ENCODE measurements at regions not wholly inside any gene's neighbourhood (a gene's known extent, or its start where the extent isn't known, plus 50 kb on each side); places are given as distances from the start of the nearest gene placed in this dataset.
"Not testable (repeated sequence)": the region's sequence is repeated elsewhere in the genome, so short reads cannot be mapped to it uniquely, and the experiment has no call there.

DNA sequence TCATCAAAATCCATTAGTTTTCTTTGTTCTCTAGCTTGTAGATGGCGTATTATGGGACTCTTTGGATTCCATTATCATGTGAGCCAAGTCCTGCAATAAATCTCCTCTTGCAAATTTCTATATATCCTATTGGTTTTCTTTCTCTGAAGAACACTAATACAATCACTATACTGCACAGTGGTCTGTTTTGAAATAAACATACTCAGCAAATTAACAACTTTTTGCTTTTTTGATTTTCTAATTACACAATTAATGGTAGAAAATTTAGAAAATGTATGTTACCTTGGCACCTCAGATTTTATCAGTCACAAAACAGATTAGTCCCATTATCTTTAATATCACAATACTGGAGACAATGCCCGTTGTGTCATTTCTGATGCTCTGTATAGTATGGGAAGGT, 513.2 kb upstream of the MIS18BP1 start:
- Histone ChIP-seq H3K27me3 (ENCODE audit: insufficient read depth, poor library complexity, severe bottlenecking) (no peaks in the 10 kb centered on the region), H3K27ac (ENCODE audit: poor library complexity, severe bottlenecking) (no peak overlapping the region), H3K4me1 (ENCODE audit: insufficient read depth, poor library complexity, severe bottlenecking) (no peaks in the 10 kb centered on the region), H3K4me3 (ENCODE audit: severe bottlenecking) (no peak overlapping the region), H3K9me3 (ENCODE audit: severe bottlenecking) (no peaks in the 10 kb centered on the region), H3K36me3 (ENCODE audit: low read depth) (no peaks in the 10 kb centered on the region)
- DNase-seq (ENCODE audit: low spot score) (no peak), ATAC-seq (ENCODE audit: low read depth) (no peak)
- TF ChIP-seq CTCF (IDR thresholded peaks at IDR 0.05; ENCODE audit: poor library complexity, severe bottlenecking): no peak

DNA sequence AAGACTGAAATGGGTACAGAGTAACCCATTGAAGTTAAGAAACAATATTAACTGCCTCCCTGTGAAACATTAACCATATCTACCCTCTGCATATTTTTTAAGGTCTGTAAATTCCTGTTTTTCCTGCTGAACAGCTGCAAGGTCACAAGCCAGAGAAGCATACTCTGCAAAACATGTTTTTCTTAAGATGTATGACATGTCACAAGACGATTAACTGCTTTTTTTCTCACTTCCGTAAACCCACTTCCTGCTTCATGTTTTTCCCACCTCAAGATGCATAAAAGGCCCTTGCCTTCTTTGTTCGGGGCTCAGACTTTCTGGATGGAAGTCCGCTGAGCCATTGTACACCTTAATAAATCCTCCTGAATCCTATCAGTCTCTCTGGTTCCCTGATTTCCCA, 504.7 kb upstream of the MIS18BP1 start:
- TF ChIP-seq CTCF (IDR thresholded peaks at IDR 0.05; ENCODE audit: poor library complexity, severe bottlenecking): no peak
- H3K4me3 ChIP-seq (ENCODE audit: severe bottlenecking): no peak overlapping the region
- DNase-seq (ENCODE audit: low spot score): no peak

GRCh38 chr14:45756412-45756811, 503.4 kb upstream of the MIS18BP1 start:
- H3K27me3 ChIP-seq (ENCODE audit: insufficient read depth, poor library complexity, severe bottlenecking); ATAC-seq (ENCODE audit: low read depth); H3K9me3 ChIP-seq (ENCODE audit: severe bottlenecking); H3K36me3 ChIP-seq (ENCODE audit: low read depth); H3K4me3 ChIP-seq (ENCODE audit: severe bottlenecking); H3K27ac ChIP-seq (ENCODE audit: poor library complexity, severe bottlenecking); DNase-seq (ENCODE audit: low spot score); H3K4me1 ChIP-seq (ENCODE audit: insufficient read depth, poor library complexity, severe bottlenecking): not testable (repeated sequence)

More for the DNA sequence above, 504.7 kb upstream of the MIS18BP1 start:
- no peaks in the 10 kb centered on the region for H3K36me3 ChIP-seq (ENCODE audit: low read depth)
- no peak for ATAC-seq (ENCODE audit: low read depth)
- H3K4me1 ChIP-seq (ENCODE audit: insufficient read depth, poor library complexity, severe bottlenecking): no peaks in the 10 kb centered on the region
- peaks cover 3% of the 10 kb centered on the region for H3K27me3 ChIP-seq (ENCODE audit: insufficient read depth, poor library complexity, severe bottlenecking)
- no peak overlapping the region for H3K27ac ChIP-seq (ENCODE audit: poor library complexity, severe bottlenecking)
- no peaks in the 10 kb centered on the region for H3K9me3 ChIP-seq (ENCODE audit: severe bottlenecking)

- no peak for TF ChIP-seq CTCF (IDR thresholded peaks at IDR 0.05; ENCODE audit: poor library complexity, severe bottlenecking)
- no peaks in the 10 kb centered on the region for H3K4me1 ChIP-seq (ENCODE audit: insufficient read depth, poor library complexity, severe bottlenecking)
- no peaks in the 10 kb centered on the region for H3K27me3 ChIP-seq (ENCODE audit: insufficient read depth, poor library complexity, severe bottlenecking)
- ATAC-seq (ENCODE audit: low read depth): no peak
- H3K36me3 ChIP-seq (ENCODE audit: low read depth): no peaks in the 10 kb centered on the region
- DNase-seq (ENCODE audit: low spot score): no peak
- no peak overlapping the region for H3K27ac ChIP-seq (ENCODE audit: poor library complexity, severe bottlenecking)
- no peaks in the 10 kb centered on the region for H3K9me3 ChIP-seq (ENCODE audit: severe bottlenecking)
- H3K4me3 ChIP-seq (ENCODE audit: severe bottlenecking): no peak overlapping the region
These were observed 490.9 kb upstream of the MIS18BP1 start for GRCh38 chr14:45743884-45744283.

DNA sequence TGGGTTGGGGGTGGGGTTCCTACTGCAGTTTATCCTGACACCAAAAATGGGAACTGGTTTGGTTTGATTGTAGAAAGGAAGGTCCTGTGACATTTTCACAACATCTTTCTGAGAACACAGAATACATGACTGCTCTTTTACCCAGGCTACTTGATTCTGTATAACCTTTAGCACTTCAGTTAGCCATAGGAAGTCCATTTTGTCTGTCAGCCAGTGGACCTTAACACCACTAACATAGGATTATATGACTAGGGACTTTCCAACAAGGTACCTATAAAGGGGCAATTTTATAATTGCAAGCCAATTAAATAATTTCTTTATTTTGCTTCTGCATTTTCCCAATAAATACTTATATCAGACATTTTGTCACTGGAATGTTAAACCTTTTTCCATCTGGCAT, 489.2 kb upstream of the MIS18BP1 start:
- DNase-seq (ENCODE audit: low spot score) (no peak), ATAC-seq (ENCODE audit: low read depth) (no peak)

More for the DNA sequence above, 489.2 kb upstream of the MIS18BP1 start:
- Histone ChIP-seq H3K27ac (ENCODE audit: poor library complexity, severe bottlenecking) (no peak overlapping the region), H3K4me3 (ENCODE audit: severe bottlenecking) (no peak overlapping the region), H3K36me3 (ENCODE audit: low read depth) (no peaks in the 10 kb centered on the region), H3K27me3 (ENCODE audit: insufficient read depth, poor library complexity, severe bottlenecking) (no peaks in the 10 kb centered on the region), H3K9me3 (ENCODE audit: severe bottlenecking) (no peaks in the 10 kb centered on the region), H3K4me1 (ENCODE audit: insufficient read depth, poor library complexity, severe bottlenecking) (no peaks in the 10 kb centered on the region)
- TF ChIP-seq CTCF (IDR thresholded peaks at IDR 0.05; ENCODE audit: poor library complexity, severe bottlenecking): no peak
